ENCODE measurements at regions not wholly inside any gene's neighbourhood (a gene's known extent, or its start where the extent isn't known, plus 50 kb on each side); places are given as distances from the start of the nearest gene placed in this dataset.

- no peak for DNase-seq
- Histone ChIP-seq H3K27ac (ENCODE audit: low read depth, low read length) (no peak overlapping the region), H3K4me3 (ENCODE audit: low read length in 2 of 2) (no peak overlapping the region), H3K36me3 (ENCODE audit: insufficient read depth, low read length) (no peaks in the 10 kb centered on the region), H3K9me3 (ENCODE audit: control insufficient read depth in 1 of 2, low read length in 2 of 2) (no peaks in the 10 kb centered on the region), H3K27me3 (ENCODE audit: insufficient read depth, low read length) (no peaks in the 10 kb centered on the region), H3K4me1 (ENCODE audit: insufficient read depth, low read length) (no peaks in the 10 kb centered on the region)
- POLR2A ChIA-PET (ENCODE audit: partially characterized antibody), result no interaction called here
- Mint-ChIP-seq H3K9me3 (peaks cover 0 to 2% (median 0%) of the 10 kb centered on the region in 8 donors), H3K27ac (no peak overlapping the region), H3K4me3 (no peak overlapping the region), H3K36me3 (no peaks in the 10 kb centered on the region), H3K27me3 (no peaks in the 10 kb centered on the region), H3K4me1 (no peaks in the 10 kb centered on the region)
- intact Hi-C loops (cut with micrococcal nuclease), result no loop called here
- CTCF ChIA-PET (ENCODE audit: partially characterized antibody), result no interaction called here
Measured at GRCh38 chr6:81939766-81940165, 187.3 kb upstream of the TENT5A start.

- ChIA-PET POLR2A (ENCODE audit: partially characterized antibody) (no interaction called here), CTCF (ENCODE audit: partially characterized antibody) (no interaction called here)
- no peaks in the 10 kb centered on the region for H3K27me3 Mint-ChIP-seq
- no peaks in the 10 kb centered on the region for H3K36me3 ChIP-seq (ENCODE audit: insufficient read depth, low read length)
- no peaks in the 10 kb centered on the region for H3K4me1 Mint-ChIP-seq
- no peaks in the 10 kb centered on the region for H3K9me3 ChIP-seq (ENCODE audit: control insufficient read depth in 1 of 2, low read length in 2 of 2)
- H3K27me3 ChIP-seq (ENCODE audit: insufficient read depth, low read length), result no peaks in the 10 kb centered on the region
- H3K36me3 Mint-ChIP-seq, result no peaks in the 10 kb centered on the region
- H3K4me3 Mint-ChIP-seq, result no peak overlapping the region
- no peaks in the 10 kb centered on the region for H3K4me1 ChIP-seq (ENCODE audit: insufficient read depth, low read length)
- H3K27ac ChIP-seq (ENCODE audit: low read depth, low read length), result no peak overlapping the region
- peaks cover 0 to 3% (median 0%) of the 10 kb centered on the region in 8 donors for H3K9me3 Mint-ChIP-seq
- H3K4me3 ChIP-seq (ENCODE audit: low read length in 2 of 2), result no peak overlapping the region
- no peak overlapping the region for H3K27ac Mint-ChIP-seq
- DNase-seq, result no peak
- intact Hi-C loops (cut with micrococcal nuclease), result no loop called here
Measured at GRCh38 chr6:81938991-81939732, 186.7 kb upstream of the TENT5A start.

GRCh38 chr6:81938014-81938856, 185.8 kb upstream of the TENT5A start:
- no peak for DNase-seq
- Mint-ChIP-seq H3K9me3 (peaks cover 0 to 4% (median 0%) of the 10 kb centered on the region in 8 donors), H3K4me1 (no peaks in the 10 kb centered on the region), H3K36me3 (no peaks in the 10 kb centered on the region), H3K27me3 (no peaks in the 10 kb centered on the region), H3K27ac (no peak overlapping the region), H3K4me3 (no peak overlapping the region)
- no peaks in the 10 kb centered on the region for H3K36me3 ChIP-seq (ENCODE audit: insufficient read depth, low read length)
- H3K27me3 ChIP-seq (ENCODE audit: insufficient read depth, low read length), result no peaks in the 10 kb centered on the region
- intact Hi-C loops (cut with micrococcal nuclease), result no loop called here
- no peak overlapping the region for H3K27ac ChIP-seq (ENCODE audit: low read depth, low read length)
- H3K4me1 ChIP-seq (ENCODE audit: insufficient read depth, low read length), result no peaks in the 10 kb centered on the region
- H3K4me3 ChIP-seq (ENCODE audit: low read length in 2 of 2), result no peak overlapping the region
- ChIA-PET POLR2A (ENCODE audit: partially characterized antibody) (no interaction called here), CTCF (ENCODE audit: partially characterized antibody) (no interaction called here)
- H3K9me3 ChIP-seq (ENCODE audit: control insufficient read depth in 1 of 2, low read length in 2 of 2), result no peaks in the 10 kb centered on the region

- H3K36me3 Mint-ChIP-seq, result no peaks in the 10 kb centered on the region
- Histone ChIP-seq H3K27me3 (ENCODE audit: insufficient read depth, low read length) (no peaks in the 10 kb centered on the region), H3K9me3 (ENCODE audit: control insufficient read depth in 1 of 2, low read length in 2 of 2) (no peaks in the 10 kb centered on the region), H3K36me3 (ENCODE audit: insufficient read depth, low read length) (no peaks in the 10 kb centered on the region), H3K4me3 (ENCODE audit: low read length in 2 of 2) (no peak overlapping the region), H3K4me1 (ENCODE audit: insufficient read depth, low read length) (no peaks in the 10 kb centered on the region), H3K27ac (ENCODE audit: low read depth, low read length) (no peak overlapping the region)
- intact Hi-C loops (cut with micrococcal nuclease), result no loop called here
- no peak overlapping the region for H3K4me3 Mint-ChIP-seq
- ChIA-PET CTCF (ENCODE audit: partially characterized antibody) (no interaction called here), POLR2A (ENCODE audit: partially characterized antibody) (no interaction called here)
- H3K4me1 Mint-ChIP-seq, result no peaks in the 10 kb centered on the region
- H3K27me3 Mint-ChIP-seq, result no peaks in the 10 kb centered on the region
- peaks cover 0 to 7% (median under 1%) of the 10 kb centered on the region in 8 donors for H3K9me3 Mint-ChIP-seq
- no peak overlapping the region for H3K27ac Mint-ChIP-seq
- no peak for DNase-seq
Measured at GRCh38 chr6:81937296-81937937, 184.9 kb upstream of the TENT5A start.

GRCh38 chr6:81934936-81935335, 182.5 kb upstream of the TENT5A start:
- Mint-ChIP-seq H3K9me3 (peaks cover 0 to 7% (median 1%) of the 10 kb centered on the region in 8 donors), H3K36me3 (no peaks in the 10 kb centered on the region), H3K4me1 (no peaks in the 10 kb centered on the region), H3K27me3 (no peaks in the 10 kb centered on the region), H3K4me3 (no peak overlapping the region), H3K27ac (no peak overlapping the region)
- H3K4me1 ChIP-seq (ENCODE audit: insufficient read depth, low read length), result no peaks in the 10 kb centered on the region
- DNase-seq, result no peak
- ChIA-PET POLR2A (ENCODE audit: partially characterized antibody) (no interaction called here), CTCF (ENCODE audit: partially characterized antibody) (no interaction called here)
- no peaks in the 10 kb centered on the region for H3K36me3 ChIP-seq (ENCODE audit: insufficient read depth, low read length)
- no peaks in the 10 kb centered on the region for H3K9me3 ChIP-seq (ENCODE audit: control insufficient read depth in 1 of 2, low read length in 2 of 2)
- H3K27me3 ChIP-seq (ENCODE audit: insufficient read depth, low read length), result no peaks in the 10 kb centered on the region
- intact Hi-C loops (cut with micrococcal nuclease), result no loop called here
- H3K27ac ChIP-seq (ENCODE audit: low read depth, low read length), result no peak overlapping the region
- no peak overlapping the region for H3K4me3 ChIP-seq (ENCODE audit: low read length in 2 of 2)

- Histone ChIP-seq H3K9me3 (ENCODE audit: control insufficient read depth in 1 of 2, low read length in 2 of 2) (no peaks in the 10 kb centered on the region), H3K4me1 (ENCODE audit: insufficient read depth, low read length) (no peaks in the 10 kb centered on the region), H3K4me3 (ENCODE audit: low read length in 2 of 2) (no peak overlapping the region), H3K27me3 (ENCODE audit: insufficient read depth, low read length) (no peaks in the 10 kb centered on the region), H3K27ac (ENCODE audit: low read depth, low read length) (no peak overlapping the region), H3K36me3 (ENCODE audit: insufficient read depth, low read length) (no peaks in the 10 kb centered on the region)
- Mint-ChIP-seq H3K27ac (no peak overlapping the region), H3K4me3 (no peak overlapping the region), H3K9me3 (peaks cover 0 to 7% (median 1%) of the 10 kb centered on the region in 8 donors), H3K36me3 (no peaks in the 10 kb centered on the region), H3K4me1 (no peaks in the 10 kb centered on the region), H3K27me3 (no peaks in the 10 kb centered on the region)
- no peak for DNase-seq
- CTCF ChIA-PET (ENCODE audit: partially characterized antibody), result no interaction called here
- intact Hi-C loops (cut with micrococcal nuclease), result no loop called here
- POLR2A ChIA-PET (ENCODE audit: partially characterized antibody), result no interaction called here
Measured at GRCh38 chr6:81933608-81934051, 181.1 kb upstream of the TENT5A start.

GRCh38 chr6:81933089-81933488, 180.6 kb upstream of the TENT5A start:
- no peak overlapping the region for H3K4me3 Mint-ChIP-seq
- no peaks in the 10 kb centered on the region for H3K36me3 Mint-ChIP-seq
- no peaks in the 10 kb centered on the region for H3K4me1 Mint-ChIP-seq
- H3K27me3 Mint-ChIP-seq, result no peaks in the 10 kb centered on the region
- Histone ChIP-seq H3K4me1 (ENCODE audit: insufficient read depth, low read length) (no peaks in the 10 kb centered on the region), H3K9me3 (ENCODE audit: control insufficient read depth in 1 of 2, low read length in 2 of 2) (no peaks in the 10 kb centered on the region), H3K4me3 (ENCODE audit: low read length in 2 of 2) (no peak overlapping the region), H3K36me3 (ENCODE audit: insufficient read depth, low read length) (no peaks in the 10 kb centered on the region), H3K27me3 (ENCODE audit: insufficient read depth, low read length) (no peaks in the 10 kb centered on the region), H3K27ac (ENCODE audit: low read depth, low read length) (no peak overlapping the region)
- no peak overlapping the region for H3K27ac Mint-ChIP-seq
- intact Hi-C loops (cut with micrococcal nuclease), result no loop called here
- ChIA-PET CTCF (ENCODE audit: partially characterized antibody) (no interaction called here), POLR2A (ENCODE audit: partially characterized antibody) (no interaction called here)
- H3K9me3 Mint-ChIP-seq, result peaks cover 0 to 7% (median 1%) of the 10 kb centered on the region in 8 donors
- no peak for DNase-seq

All from CD4-positive, alpha-beta memory T cell (primary cell).